MM.1S (cell line): ENCODE measurements at regions not wholly inside any gene's neighbourhood (a gene's known extent, or its start where the extent isn't known, plus 50 kb on each side); places are given as distances from the start of the nearest gene placed in this dataset.

Experiments used
- DNase-seq: peaks from one replicate; pipeline ENCODE4 v3.0.0-alpha.2; 2015
- H2AFZ ChIP-seq: fragments of 300-600 bp; sonication (generic); 2 replicates; pipeline ENCODE4 v1.6.0; 2016; ENCODE audit warnings: antibody characterized with exemption, low read length
- H3F3A ChIP-seq: fragments of 300-600 bp; sonication (generic); 2 replicates; pipeline ENCODE4 v1.6.1; 2016; ENCODE audit warnings: mild to moderate bottlenecking, antibody characterized with exemption, low read length, moderate library complexity, mixed read lengths; ENCODE audit not compliant: insufficient read depth
- H3K27ac ChIP-seq: fragments of 300-600 bp; sonication (generic); 2 replicates; pipeline ENCODE4 v1.5.1; 2016; ENCODE audit warnings: mild to moderate bottlenecking, low read length
- H3K27me3 ChIP-seq: fragments of 300-600 bp; sonication (generic); replicated peaks from 2 replicates; pipeline ENCODE4 v1.6.0; 2016; ENCODE audit warnings: low read length; ENCODE audit not compliant: insufficient read depth
- H3K36me3 ChIP-seq: fragments of 300-600 bp; sonication (generic); replicated peaks from 2 replicates; pipeline ENCODE4 v1.6.1; 2016; ENCODE audit warnings: mild to moderate bottlenecking, low read length, mixed read lengths; ENCODE audit not compliant: insufficient read depth
- H3K4me1 ChIP-seq: fragments of 300-600 bp; sonication (generic); 2 replicates; pipeline ENCODE4 v1.6.1; 2016; ENCODE audit warnings: low read length, mixed read lengths
- H3K4me2 ChIP-seq: fragments of 300-600 bp; sonication (generic); 2 replicates; pipeline ENCODE4 v1.6.0; 2016; ENCODE audit warnings: low read depth, low read length
- H3K4me3 ChIP-seq: fragments of 300-600 bp; sonication (generic); 2 replicates; pipeline ENCODE4 v1.5.1; 2016; ENCODE audit warnings: low read length, mixed read lengths
- H3K79me2 ChIP-seq: fragments of 300-600 bp; sonication (generic); 2 replicates; pipeline ENCODE4 v1.6.1; 2016; ENCODE audit warnings: mixed run types, low read length, mixed read lengths
- H3K9ac ChIP-seq: fragments of 300-600 bp; sonication (generic); 2 replicates; pipeline ENCODE4 v1.6.1; 2016; ENCODE audit warnings: low read length, mixed read lengths
- H3K9me2 ChIP-seq: fragments of 300-600 bp; sonication (generic); replicated peaks from 2 replicates; pipeline ENCODE4 v1.6.1; 2016; ENCODE audit warnings: mild to moderate bottlenecking, low read length, mixed read lengths; ENCODE audit not compliant: insufficient read depth
- H3K9me3 ChIP-seq: fragments of 300-600 bp; sonication (generic); replicated peaks from 2 replicates; pipeline ENCODE4 v1.6.1; 2016; ENCODE audit warnings: mild to moderate bottlenecking, low read length, mixed read lengths; ENCODE audit not compliant: insufficient read depth
- H4K20me1 ChIP-seq: fragments of 300-600 bp; sonication (generic); 2 replicates; pipeline ENCODE4 v1.6.1; 2016; ENCODE audit warnings: mild to moderate bottlenecking, low read length, moderate library complexity, mixed read lengths; ENCODE audit not compliant: insufficient read depth
- EZH2 ChIP-seq: fragments of 300-600 bp; sonication (generic); optimal IDR thresholded peaks from 2 replicates; pipeline ENCODE3; 2017; ENCODE audit warnings: low read depth, mild to moderate bottlenecking, antibody characterized with exemption, low read length, mixed read lengths
- EZH2phosphoT487 ChIP-seq: fragments of 300-600 bp; sonication (generic); IDR thresholded peaks from 2 replicates; pipeline ENCODE4 v1.6.1; 2018; ENCODE audit warnings: antibody characterized with exemption, low read length
- TF ChIP-seq, protein P1 (sequence below): fragments of 300-600 bp; sonication (generic); IDR thresholded peaks from 2 replicates; pipeline ENCODE4 v1.5.1; 2016; ENCODE audit warnings: antibody characterized with exemption, low read length, mixed read lengths

DNA sequence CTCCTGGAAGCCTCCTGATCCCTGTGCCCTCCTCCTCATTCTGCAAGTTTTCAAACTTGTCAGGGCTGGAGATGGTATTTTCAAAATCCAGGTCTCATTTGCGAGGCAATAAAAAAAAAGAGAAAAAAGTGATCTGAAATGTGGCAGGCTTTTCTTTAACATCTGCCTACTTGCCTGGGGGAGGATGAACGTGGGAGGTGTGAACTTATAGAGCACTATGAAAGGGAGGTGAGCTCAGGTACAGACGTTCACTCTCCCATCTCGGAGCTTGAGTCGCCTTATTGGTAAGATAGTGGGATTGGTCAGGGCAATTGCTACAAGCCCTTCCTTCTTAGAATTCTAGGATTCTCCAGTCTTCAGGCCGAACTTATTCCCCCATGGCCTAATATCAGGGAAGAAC, 104.8 kb upstream of the CADM1 start:
- no peak overlapping the region for H2AFZ ChIP-seq
- H3K9me3 ChIP-seq, result no peaks in the 10 kb centered on the region
- H3K27me3 ChIP-seq, result no peaks in the 10 kb centered on the region
- no peaks in the 10 kb centered on the region for H3K36me3 ChIP-seq
- no peak overlapping the region for H3K4me3 ChIP-seq
- no peak for DNase-seq
- H3K27ac ChIP-seq, result no peak overlapping the region
- no peaks in the 10 kb centered on the region for H3K4me1 ChIP-seq
- H3K4me2 ChIP-seq, result no peak overlapping the region
- H4K20me1 ChIP-seq, result no peaks in the 10 kb centered on the region
- no peaks in the 10 kb centered on the region for H3F3A ChIP-seq
- no peak for TF ChIP-seq EZH2
- TF ChIP-seq, protein P1, sequence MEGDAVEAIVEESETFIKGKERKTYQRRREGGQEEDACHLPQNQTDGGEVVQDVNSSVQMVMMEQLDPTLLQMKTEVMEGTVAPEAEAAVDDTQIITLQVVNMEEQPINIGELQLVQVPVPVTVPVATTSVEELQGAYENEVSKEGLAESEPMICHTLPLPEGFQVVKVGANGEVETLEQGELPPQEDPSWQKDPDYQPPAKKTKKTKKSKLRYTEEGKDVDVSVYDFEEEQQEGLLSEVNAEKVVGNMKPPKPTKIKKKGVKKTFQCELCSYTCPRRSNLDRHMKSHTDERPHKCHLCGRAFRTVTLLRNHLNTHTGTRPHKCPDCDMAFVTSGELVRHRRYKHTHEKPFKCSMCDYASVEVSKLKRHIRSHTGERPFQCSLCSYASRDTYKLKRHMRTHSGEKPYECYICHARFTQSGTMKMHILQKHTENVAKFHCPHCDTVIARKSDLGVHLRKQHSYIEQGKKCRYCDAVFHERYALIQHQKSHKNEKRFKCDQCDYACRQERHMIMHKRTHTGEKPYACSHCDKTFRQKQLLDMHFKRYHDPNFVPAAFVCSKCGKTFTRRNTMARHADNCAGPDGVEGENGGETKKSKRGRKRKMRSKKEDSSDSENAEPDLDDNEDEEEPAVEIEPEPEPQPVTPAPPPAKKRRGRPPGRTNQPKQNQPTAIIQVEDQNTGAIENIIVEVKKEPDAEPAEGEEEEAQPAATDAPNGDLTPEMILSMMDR, result no peak
- no peak for TF ChIP-seq EZH2phosphoT487
- H3K9ac ChIP-seq, result no peak overlapping the region
- H3K79me2 ChIP-seq, result no peaks in the 10 kb centered on the region
- no peaks in the 10 kb centered on the region for H3K9me2 ChIP-seq

DNA sequence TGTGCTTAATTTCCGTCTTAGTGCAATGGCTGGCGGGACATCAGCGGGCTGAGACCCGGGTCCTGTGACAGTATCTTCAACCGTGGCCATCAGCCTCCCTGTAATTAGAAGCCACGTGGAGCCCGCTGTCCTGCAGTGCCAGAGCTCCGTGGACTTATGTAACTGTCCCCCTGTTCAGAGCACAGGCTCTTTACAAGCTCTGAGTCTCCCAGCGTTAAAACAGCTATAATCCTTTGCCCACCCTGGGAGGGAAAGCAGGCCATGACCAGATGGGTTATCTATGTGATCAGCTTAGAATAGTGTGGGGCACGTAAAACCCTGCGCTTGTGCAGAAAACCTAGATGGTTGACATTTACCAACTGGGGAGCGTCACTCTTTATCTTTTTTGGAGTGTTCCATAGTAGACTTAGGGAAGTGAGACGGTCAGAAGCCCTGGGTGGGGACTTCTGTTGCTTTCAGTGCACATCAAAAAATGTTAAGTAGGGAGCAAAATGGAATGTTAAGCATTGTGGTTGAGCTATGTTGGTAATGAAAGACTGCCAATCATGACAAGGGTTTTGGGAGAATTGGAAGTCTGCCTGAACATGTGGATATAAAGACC, 103.5 kb upstream of the CADM1 start:
- Histone ChIP-seq H3K9me2 (no peaks in the 10 kb centered on the region), H3K9me3 (no peaks in the 10 kb centered on the region), H3K4me3 (no peak overlapping the region), H3F3A (no peaks in the 10 kb centered on the region), H3K36me3 (no peaks in the 10 kb centered on the region), H2AFZ (no peak overlapping the region), H3K4me1 (no peaks in the 10 kb centered on the region), H3K9ac (no peak overlapping the region), H3K4me2 (no peak overlapping the region), H4K20me1 (no peaks in the 10 kb centered on the region), H3K27ac (no peak overlapping the region), H3K27me3 (no peaks in the 10 kb centered on the region), H3K79me2 (no peaks in the 10 kb centered on the region)
- TF ChIP-seq EZH2 (no peak), EZH2phosphoT487 (no peak)
- TF ChIP-seq, protein P1, result no peak
- DNase-seq, result no peak

DNA sequence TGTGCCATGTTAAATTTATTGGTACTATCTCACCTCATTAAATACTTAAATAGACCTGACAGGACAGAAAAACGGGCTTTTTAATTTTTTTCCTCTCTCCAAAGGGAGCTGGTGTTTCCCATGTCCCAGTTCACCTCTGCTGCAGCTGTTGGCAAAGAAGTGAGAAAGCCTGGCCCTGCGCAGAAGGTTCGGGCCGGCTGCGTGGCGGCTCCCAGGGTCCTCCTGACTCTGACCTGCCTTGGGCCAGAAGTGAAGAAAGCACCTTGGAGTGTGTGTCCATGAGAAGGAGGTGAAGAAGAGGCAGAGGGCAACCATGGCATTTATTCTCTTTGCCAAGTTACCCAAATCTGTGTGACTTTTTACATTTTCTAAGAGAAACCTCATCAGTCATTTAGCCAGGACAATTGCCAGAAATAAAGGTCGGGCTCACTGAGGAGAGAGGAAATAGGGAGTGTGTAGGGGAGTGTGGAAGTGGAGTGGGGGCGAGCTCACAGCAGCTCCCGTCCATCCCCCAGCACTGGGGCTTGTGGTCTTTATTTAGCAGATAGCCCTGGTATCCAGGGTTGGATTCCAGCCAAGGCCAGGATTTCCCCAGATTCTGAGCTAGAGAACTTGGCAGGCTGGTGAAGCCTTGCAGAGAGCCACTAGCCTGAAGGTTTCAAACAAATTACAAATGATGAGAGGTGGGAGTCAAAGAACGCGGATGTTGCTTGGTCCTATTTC, 102.4 kb upstream of the CADM1 start:
- Histone ChIP-seq H3K4me2 (no peak overlapping the region), H3F3A (no peaks in the 10 kb centered on the region), H3K79me2 (no peaks in the 10 kb centered on the region), H3K36me3 (no peaks in the 10 kb centered on the region), H2AFZ (no peak overlapping the region), H3K4me1 (no peaks in the 10 kb centered on the region), H3K27me3 (no peaks in the 10 kb centered on the region), H4K20me1 (no peaks in the 10 kb centered on the region), H3K9me3 (no peaks in the 10 kb centered on the region), H3K27ac (no peak overlapping the region), H3K4me3 (no peak overlapping the region), H3K9ac (no peak overlapping the region), H3K9me2 (no peaks in the 10 kb centered on the region)
- no peak for DNase-seq
- TF ChIP-seq, protein P1, result no peak
- TF ChIP-seq EZH2phosphoT487 (no peak), EZH2 (no peak)
